Retinal pigment epithelial cell (primary cell): ENCODE measurements at regions not wholly inside any gene's neighbourhood (a gene's known extent, or its start where the extent isn't known, plus 50 kb on each side); places are given as distances from the start of the nearest gene placed in this dataset.

Experiments
- DNase-seq: peaks from one replicate; pipeline ENCODE4 v3.0.0-alpha.2; 2010; ENCODE audit warnings: low read depth
- H3K4me3 ChIP-seq: 2 replicates; pipeline ENCODE4 v1.5.1; 2011; ENCODE audit warnings: mild to moderate bottlenecking, low read length, control low read depth, moderate library complexity
- TF ChIP-seq, protein P1 (sequence below): conservative IDR thresholded peaks from 2 replicates; pipeline ENCODE4 v1.5.1; 2011; ENCODE audit warnings: low read depth, low read length, control low read depth, inconsistent platforms

DNA sequence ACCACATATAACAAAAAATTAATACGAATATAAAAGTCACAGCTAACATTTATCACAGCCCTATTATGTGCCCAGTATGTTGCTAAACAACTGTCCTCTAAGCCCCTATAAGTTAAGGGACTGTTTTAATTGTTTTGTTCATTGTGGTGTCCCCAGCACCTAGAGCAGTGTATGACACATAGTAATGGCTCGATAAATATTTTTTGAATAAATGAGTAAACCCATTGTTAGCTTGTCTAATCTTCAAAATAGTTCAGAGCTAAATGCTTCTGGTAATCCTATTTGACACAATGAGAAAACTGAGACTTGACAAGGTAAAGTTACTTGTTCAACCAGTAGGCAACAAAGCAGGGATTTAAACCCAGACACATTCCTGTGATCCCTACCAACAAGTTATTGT is 78.4 kb upstream of the NEUROD6 start:
- no peak overlapping the region for H3K4me3 ChIP-seq
- DNase-seq: peak; percentile 75
- TF ChIP-seq, protein P1, sequence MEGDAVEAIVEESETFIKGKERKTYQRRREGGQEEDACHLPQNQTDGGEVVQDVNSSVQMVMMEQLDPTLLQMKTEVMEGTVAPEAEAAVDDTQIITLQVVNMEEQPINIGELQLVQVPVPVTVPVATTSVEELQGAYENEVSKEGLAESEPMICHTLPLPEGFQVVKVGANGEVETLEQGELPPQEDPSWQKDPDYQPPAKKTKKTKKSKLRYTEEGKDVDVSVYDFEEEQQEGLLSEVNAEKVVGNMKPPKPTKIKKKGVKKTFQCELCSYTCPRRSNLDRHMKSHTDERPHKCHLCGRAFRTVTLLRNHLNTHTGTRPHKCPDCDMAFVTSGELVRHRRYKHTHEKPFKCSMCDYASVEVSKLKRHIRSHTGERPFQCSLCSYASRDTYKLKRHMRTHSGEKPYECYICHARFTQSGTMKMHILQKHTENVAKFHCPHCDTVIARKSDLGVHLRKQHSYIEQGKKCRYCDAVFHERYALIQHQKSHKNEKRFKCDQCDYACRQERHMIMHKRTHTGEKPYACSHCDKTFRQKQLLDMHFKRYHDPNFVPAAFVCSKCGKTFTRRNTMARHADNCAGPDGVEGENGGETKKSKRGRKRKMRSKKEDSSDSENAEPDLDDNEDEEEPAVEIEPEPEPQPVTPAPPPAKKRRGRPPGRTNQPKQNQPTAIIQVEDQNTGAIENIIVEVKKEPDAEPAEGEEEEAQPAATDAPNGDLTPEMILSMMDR: no peak

DNA sequence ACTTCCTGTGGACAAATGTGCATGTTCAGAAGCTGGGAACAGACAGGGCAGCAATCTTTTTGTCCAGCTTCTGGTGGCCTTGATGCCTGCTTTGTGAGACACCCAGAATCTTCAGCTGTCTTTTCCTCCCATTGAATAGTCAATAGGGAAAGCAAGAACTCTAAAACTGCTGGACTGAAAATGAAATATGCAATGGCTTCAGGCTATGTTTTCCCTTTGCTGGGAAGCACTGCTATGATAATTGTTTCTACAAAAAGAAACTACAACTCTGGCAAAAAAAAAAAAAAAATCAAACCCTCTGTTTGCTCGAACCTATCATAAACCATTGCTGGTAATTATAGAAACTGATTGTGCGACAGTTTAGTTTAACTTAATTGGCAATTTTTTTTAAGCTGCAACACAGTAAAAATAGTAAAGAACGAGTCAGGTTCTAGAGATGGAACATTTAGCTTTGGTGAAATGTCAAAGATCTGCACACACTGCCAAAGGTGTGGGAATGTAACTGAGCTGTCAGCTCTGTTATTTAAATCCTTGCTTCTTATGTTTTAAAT is 79.1 kb upstream of the NEUROD6 start:
- TF ChIP-seq, protein P1: no peak
- no peak overlapping the region for H3K4me3 ChIP-seq

DNA sequence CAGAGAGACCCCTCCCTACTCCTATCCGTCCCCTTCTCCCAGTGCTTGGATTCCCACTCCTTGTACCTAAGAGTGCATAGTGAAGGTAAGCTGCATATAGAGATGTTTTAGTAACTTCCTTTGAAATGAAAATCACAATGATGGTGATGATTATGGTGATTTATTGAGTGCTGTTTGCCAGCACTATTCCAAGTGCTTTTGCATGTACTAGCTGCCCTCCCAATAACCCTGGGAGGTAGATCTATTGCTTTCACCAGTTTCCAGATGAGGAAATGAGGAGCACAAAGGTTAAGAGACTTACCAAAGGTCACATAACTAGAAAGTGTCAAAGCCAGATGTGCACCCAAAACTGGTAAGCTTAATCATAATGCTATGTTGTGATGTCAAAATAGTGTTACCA is 80.4 kb upstream of the NEUROD6 start:
- no peak for DNase-seq
- no peak overlapping the region for H3K4me3 ChIP-seq
- TF ChIP-seq, protein P1: no peak

More for the DNA sequence above, 79.1 kb upstream of the NEUROD6 start:
- DNase-seq: no peak

DNA sequence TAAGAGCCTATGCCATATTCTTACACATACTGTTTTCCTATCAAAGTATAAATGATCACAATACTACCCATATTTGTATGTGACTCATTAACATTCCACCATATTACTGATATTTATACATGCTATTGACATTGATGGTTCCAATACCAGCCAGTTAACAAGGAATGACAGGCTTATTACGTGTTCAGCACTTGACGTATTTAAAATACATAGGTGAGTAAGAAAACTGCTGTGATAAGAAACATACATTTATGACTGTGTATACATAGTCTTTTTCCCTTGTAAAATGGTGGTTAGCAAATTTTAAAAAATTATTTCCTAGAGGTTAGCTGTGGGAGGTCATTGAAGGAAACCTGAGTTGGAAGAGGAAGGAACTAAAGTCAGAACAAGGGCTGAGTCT is 81.1 kb upstream of the NEUROD6 start:
- no peak overlapping the region for H3K4me3 ChIP-seq
- TF ChIP-seq, protein P1: no peak
- no peak for DNase-seq

DNA sequence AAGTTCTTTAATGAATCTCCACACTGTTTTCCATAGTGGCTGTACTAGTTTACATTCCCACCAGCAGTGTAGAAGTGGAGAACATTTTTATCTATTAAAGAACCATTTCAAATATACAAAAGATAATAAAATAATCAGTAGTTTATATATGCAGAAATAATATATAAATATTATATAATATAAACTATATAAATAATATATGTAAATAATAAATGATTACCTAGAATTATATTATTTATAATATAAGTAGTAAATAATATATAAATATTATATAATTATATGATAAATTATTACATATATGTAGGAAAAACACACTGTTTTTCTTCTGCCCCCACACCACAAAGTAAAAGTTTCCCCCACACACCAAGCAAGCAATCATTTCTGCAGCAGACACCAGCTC is 83.5 kb upstream of the NEUROD6 start:
- TF ChIP-seq, protein P1: no peak
- no peak overlapping the region for H3K4me3 ChIP-seq
- no peak for DNase-seq

DNA sequence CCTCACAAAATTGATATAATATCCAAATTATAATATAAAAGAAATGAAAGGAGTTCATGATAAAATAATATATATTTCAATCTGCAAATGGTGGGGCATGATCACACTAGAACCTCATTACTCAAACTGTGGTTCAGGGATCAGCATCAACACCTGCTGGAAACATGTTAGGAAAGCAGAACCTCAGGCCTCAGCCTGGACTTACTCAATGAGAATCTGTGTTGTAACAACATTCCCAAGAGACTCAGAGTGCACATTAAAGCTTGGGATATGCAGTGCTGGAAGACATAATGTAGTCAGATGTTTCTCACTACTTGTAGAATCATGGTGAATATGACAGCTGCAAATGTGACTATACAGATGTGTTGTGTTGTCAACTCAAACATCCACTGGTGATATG is 81.7 kb upstream of the ITPRID1 start:
- DNase-seq: no peak
- TF ChIP-seq, protein P1: no peak
- H3K4me3 ChIP-seq: no peak overlapping the region

DNA sequence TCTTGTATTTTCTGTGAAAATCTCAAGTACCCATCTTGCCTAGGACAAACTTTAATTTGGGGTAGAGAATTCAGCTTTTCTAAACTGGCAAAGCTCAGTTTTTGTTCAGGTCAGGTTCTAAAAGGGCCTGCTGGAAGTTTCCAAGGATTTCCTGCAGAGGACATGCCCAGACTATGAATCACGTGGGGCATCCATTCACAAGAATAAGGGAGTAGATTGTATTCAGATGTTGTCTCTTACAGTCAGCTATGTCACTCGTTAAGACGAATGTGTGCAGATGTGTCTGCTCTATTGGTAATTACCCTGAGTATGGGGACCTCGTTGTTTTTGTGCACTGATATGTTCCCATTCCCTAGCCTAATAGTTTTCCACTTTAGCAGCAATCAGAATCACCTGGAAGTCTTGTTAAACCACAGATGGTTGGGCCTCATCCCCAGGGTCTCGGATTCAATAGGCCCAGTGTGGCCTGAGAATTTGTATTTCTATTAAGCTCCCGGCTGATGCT is 81.0 kb upstream of the ITPRID1 start:
- TF ChIP-seq, protein P1: no peak
- no peak for DNase-seq
- H3K4me3 ChIP-seq: no peak overlapping the region
